HG02938 (cell line): ENCODE measurements at regions not wholly inside any gene's neighbourhood (a gene's known extent, or its start where the extent isn't known, plus 50 kb on each side); places are given as distances from the start of the nearest gene placed in this dataset.
"Not testable (repeated sequence)": the region's sequence is repeated elsewhere in the genome, so short reads cannot be mapped to it uniquely, and the experiment has no call there.

Source experiments
- ATAC-seq: cut with Tn5 transposase; IDR thresholded peaks from one replicate; pipeline ENCODE4 v1.9.1; 2021; ENCODE audit warnings: mild to moderate bottlenecking, moderate library complexity; ENCODE audit not compliant: unreplicated experiment

DNA sequence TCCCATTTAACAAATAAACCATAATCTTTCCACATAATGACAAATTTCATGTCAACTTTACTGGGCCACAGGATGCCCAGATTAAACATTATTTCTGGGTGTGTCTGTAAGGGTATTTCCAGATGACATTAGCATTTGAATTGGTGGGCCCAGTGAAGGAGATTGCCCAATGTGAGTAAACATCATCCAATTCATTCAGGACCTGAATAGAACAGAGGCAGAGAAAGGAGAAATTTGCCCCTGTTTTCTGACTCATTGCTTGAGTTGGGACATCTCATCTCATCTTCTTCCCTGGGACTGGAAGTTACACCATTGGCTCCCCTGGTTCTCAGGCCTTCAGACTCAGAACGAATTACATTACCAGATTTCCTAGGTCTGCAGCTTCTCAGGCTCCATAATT lies 142.9 kb downstream of the TPBG start:
- ATAC-seq: no peak

DNA sequence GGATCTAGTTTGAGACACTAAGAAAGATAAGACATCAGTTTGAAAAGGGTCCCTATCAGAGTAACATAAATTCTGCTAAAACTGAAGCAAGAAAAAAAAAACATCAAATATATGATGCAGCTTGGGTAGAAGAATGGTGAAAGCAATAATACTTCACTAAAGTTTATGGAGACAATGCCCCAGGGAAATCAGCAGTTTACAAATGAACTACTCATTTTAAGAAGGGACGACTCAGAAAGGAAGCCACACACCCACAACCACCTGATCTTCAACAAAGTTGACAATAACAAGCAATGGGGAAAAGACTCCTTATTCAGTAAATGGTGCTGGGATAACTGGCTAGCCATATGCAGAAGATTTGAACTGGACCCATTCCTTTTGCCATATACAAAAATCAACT lies 143.5 kb downstream of the TPBG start:
- no peak for ATAC-seq

- no peak for ATAC-seq
These were observed 147.9 kb downstream of the TPBG start for GRCh38 chr6:82511546-82511945.

DNA sequence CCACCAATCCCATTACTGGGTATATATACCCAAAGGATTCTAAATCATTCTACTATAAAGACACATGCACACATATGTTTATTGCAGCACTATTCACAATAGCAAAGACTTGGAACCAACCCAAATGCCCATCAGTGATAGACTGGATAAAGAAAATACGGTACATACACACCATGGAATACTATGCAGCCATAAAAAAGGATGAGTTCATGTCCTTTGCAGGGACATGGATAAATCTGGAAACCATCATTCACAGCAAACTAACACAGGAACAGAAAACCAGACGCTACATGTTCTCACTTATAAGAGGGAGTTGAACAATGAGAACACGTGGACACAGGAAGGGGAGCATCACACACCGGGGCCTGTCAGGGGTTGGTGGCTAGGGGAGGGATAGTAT lies 154.3 kb downstream of the TPBG start:
- ATAC-seq: not testable (repeated sequence)

- no peak for ATAC-seq
These were observed 157.8 kb downstream of the TPBG start for GRCh38 chr6:82521369-82521768.

DNA sequence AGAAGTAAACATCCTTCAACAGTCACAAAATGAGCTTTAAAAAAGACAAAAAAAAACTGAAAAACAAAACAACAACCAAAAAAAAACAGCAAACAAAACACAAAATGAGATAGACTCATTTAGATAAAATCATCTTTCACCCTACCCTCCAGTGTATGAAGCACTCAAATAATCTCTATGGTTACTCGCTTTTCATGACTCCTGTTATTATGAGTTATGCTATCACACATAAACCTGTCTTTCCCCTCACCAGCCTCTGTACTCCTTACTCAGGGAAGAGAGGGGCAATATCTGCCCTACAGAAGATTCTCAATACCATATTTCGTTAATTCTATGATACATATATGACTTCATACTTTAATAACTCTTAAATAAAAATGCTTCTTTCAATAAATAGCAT lies 158.2 kb downstream of the TPBG start:
- ATAC-seq: no peak

DNA sequence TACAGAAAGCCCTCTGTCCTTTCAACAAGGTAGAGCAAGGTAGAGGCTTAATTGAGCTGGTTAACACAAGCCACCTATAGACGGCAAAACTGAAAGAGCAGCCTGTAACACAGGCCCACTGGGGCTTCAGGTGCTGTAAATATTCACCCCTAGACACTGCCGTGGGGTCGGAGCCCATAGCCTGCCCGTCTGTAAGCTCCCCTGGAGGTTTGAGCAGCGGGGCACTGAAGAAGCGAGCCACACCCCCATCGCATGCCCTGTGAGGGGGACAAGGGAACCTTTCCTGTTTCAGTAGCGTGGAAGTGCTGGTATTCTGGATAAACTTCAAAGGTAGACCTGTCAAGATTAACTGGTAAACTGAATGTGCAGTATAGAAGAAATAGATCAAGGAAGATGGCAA lies 160.4 kb downstream of the TPBG start:
- no peak for ATAC-seq

DNA sequence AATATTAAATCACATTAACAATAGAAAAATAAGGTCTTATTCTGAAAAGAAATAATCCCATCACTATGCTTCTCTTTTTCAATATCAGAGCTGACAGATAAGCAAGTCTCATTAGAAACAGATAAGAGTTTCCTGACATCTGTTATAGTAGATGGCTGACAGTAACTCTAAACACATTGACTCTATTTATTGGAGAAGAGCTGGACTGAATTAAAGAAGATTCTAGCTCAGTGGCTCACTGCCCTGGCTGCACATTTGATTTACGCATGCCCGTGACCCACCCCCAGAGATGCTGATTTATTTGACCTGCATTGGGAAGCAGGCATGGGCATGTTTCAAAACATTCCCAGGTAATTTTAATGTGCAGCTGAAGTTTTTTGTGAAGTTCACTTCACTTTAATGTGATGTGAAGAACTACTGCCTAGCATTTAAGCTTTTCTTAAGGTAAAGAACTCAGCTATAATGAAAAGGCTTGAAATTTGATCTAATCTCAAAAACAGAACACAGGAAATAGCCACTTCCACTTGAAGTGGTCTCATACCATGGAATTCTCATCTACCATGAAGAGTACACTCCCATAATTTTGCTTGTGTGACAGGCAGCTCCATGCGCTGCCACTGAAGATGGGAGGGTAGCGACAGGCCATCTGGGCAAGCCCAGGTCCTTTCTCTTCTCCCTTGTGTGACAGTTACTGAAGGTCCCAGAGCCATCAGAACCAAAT lies 162.3 kb downstream of the TPBG start:
- ATAC-seq: no peak

- not testable (repeated sequence) for ATAC-seq
These were observed 166.4 kb downstream of the TPBG start for GRCh38 chr6:82529960-82530460.

DNA sequence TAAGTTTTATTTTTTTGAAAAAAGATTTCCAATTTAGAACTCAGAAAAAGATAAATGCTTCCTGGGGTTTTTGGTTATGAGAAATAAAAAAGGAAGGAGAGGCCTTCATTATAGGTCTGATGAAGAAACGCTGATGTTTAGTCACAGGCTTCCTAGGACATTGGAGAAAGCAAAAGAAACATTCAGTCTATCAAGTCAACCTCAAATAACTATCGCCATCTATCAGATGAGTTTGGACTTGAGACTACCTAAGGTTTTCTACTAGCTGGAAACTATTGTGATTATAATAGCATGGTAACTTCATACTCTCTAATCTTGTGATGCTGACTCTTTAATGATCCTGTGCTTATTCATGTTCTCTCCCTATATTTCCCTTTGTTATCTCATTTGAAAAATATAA lies 171.3 kb downstream of the TPBG start:
- no peak for ATAC-seq

GRCh38 chr6:82549480-82549879 lies 185.9 kb downstream of the TPBG start:
- ATAC-seq: not testable (repeated sequence)

DNA sequence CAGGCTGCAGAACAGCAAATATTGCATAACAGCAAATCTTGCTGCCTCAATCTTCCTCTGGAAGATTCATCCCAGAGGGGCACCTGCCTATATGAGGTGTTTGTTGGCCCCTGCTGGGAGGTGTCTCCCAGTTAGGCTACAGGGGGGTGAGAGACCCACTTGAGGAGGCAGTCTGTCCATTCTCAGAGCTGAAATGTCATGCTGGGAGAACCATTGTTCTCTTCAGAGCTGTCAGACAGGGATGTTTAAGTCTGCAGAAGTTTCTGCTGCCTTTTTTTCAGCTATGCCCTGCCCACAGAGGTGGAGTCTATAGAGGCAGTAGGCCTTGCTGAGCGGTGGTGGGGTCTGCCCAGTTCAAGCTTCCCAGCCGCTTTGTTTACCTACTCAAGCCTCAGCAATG lies 187.7 kb downstream of the TPBG start:
- ATAC-seq: not testable (repeated sequence)

- ATAC-seq: no peak
These were observed 188.2 kb downstream of the TPBG start for GRCh38 chr6:82551831-82552230.

DNA sequence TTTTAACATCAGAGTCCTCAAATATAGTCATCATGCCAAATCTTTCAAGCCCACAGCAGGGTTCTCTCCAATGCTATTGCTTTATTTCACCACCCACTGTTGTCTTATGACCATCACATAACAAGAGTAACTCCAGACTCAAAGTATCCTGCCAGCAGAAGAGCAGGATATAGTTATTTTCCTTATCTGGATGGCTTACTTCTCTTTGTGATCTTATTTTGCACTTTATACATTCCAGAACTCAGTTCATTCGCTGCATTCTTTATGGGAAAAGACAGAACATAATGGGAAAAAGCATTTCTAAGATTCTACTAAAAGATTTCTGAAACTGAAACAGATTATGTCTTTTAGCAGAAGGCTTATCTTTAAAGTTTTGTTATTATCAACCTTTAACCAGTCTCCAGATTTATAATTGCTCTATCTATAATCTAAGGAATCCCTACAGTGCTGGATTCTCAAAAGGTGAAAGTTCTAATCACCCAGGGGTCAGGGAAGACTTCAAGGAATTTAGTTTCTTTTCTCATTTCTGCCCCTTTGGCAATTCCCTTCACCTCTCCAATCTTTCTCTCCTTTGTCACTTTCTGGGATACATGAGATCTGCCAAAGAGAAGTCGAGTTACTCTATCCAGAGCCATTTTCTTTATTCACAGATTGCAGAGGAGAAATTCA lies 190.4 kb downstream of the TPBG start:
- ATAC-seq: no peak

GRCh38 chr6:82554666-82555065 lies 191.0 kb downstream of the TPBG start:
- ATAC-seq: no peak

DNA sequence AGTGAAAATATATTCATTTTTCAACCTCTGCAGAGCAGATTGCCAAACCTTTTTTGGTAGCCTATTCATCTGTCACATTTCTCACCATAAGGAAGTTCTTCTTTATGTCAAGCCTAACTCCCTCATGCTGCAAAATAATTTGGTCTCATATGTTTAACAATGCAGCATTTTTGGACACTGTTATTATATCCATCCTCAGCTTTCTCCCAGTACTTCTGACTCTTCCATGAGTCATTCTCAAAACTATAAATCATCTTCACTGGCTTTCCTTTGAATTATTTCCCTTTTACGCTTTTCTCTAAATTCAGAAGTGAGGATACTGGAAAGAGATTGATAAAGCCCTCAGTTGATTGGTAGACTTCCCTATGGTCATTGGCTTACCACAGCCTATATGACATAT lies 192.2 kb downstream of the TPBG start:
- ATAC-seq: no peak

DNA sequence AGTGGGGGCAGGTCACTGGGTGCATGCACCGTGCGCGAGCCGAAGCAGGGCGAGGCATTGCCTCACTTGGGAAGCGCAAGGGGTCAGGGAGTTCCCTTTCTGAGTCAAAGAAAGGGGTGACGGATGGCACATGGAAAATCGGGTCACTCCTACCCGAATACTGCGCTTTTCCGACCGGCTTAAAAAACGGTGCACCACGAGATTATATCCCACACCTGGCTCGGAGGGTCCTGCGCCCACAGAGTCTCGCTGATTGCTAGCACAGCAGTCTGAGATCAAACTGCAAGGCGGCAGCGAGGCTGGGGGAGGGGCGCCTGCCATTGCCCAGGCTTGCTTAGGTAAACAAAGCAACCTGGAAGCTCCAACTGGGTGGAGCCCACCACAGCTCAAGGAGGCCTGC lies 194.9 kb downstream of the TPBG start:
- not testable (repeated sequence) for ATAC-seq

- no peak for ATAC-seq
These were observed 204.0 kb downstream of the TPBG start for GRCh38 chr6:82567621-82568020.

DNA sequence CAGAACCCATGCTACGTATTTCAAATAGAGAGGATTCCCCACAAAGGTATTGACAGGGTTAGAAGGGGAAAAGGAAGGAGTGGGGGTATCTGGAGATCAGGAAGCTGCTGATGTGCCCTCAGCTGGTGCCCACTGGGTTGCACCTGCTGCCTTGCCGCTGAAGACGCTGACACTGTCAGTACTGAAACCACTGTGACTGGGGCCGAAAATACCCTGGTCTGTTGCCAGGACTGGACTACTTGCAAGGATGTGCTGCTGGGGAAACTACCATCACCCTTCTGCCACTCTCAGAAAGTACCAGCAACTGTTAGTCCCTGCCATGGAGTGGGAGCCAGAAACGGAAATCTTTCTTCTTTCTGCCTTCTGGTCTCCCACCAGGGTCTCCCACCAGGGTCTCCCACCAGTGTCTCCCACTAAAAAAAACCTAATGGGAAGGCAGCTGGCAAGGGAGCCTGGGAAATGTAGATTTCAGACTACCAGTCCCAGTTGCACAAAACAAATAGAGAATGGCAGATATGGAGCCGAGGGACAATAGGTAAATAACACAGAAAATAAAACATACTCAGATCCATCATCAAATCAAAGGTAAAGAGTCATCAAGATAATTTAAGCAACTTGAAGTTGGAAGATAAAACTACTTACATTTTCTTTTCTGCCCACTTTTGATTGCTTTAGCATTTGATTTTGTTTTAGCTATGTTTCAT lies 204.8 kb downstream of the TPBG start:
- peak; percentile 95 for ATAC-seq

DNA sequence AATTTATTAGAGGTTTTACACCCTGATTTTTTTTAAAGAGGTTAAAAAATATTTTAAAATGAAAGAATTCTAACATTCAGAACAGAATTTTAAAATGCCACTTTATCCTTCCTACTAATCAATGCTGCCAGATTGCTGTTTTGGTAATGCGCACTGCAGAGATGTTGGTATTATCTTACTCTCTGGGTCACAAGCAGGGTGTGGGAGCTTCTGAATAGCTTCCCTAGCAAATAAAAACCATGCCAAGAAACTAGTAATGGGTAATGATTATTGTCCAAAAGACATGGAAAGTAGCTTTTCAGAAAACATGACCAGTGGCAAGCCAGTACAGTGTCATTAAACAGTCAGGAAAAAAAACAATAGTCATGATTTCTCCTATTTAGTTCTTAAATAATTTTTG lies 205.4 kb downstream of the TPBG start:
- no peak for ATAC-seq

DNA sequence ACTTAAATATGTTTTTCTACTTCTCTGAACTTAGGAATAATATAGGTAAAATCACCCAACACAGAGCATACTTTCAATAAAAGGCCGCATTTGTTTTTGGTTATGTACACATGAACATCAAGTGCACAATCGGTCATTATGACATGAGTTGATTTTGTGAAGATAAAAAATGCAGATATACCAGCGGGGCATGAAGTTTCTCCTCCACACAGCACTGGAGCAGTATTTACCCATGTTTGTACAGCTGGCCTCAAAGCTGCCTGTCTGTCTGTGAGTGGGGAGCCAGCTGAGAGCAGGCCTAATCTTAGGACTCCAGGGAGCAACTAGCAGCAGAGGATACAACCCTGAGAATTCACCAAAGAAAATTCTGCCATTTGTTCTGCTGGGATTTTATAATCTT lies 206.5 kb downstream of the TPBG start:
- no peak for ATAC-seq

DNA sequence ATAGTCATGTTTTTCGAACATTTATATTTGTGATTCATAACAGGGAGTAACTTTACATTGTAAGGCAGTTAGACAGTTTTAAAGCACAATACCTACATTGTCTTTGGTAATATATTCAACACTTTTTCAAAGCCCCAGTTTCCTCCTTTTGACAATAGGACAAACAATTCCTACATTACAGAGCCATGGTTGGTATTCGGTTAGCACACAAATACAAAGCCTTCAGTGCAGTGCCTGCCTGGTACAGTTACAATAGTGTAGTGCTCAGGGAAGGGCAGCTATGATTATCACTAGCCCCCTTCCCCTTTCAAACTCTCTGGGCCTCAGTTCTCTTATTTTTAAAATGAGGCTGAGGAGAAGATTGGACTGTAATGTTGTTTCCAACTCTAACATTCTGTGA lies 207.8 kb downstream of the TPBG start:
- ATAC-seq: no peak
